Left lung (tissue), 4 donors: ENCODE measurements at regions not wholly inside any gene's neighbourhood (a gene's known extent, or its start where the extent isn't known, plus 50 kb on each side); places are given as distances from the start of the nearest gene placed in this dataset.

Experiments used
- ATAC-seq: fragments of 200-7000 bp; cut with Tn5 transposase; one replicate; pipeline ENCODE4 v1.9.1; 2020; ENCODE audit warnings: moderate library complexity
- DNase-seq, 4 donors: peaks; one replicate each; pipeline ENCODE4 v3.0.0-alpha.2; 2013 to 2020
- H3K27ac ChIP-seq, 2 donors: fragments of 200-600 bp; sonication (generic) in 1 of 2; one replicate each; pipeline versions ENCODE4 v1.5.0 to v1.8.0; 2020 to 2021
- H3K27me3 ChIP-seq, 2 donors: fragments of 200-600 bp; sonication (generic) in 1 of 2; one replicate each; pipeline versions ENCODE4 v1.5.0 to v1.8.0; 2020 to 2021
- H3K36me3 ChIP-seq, 2 donors: fragments of 200-600 bp; sonication (generic) in 1 of 2; one replicate each; pipeline versions ENCODE4 v1.5.0 to v1.8.0; 2020 to 2021
- H3K4me1 ChIP-seq, 2 donors: fragments of 200-600 bp; one replicate each; pipeline ENCODE4 v1.8.0; 2021
- H3K4me3 ChIP-seq, 2 donors: fragments of 200-600 bp; sonication (generic) in 1 of 2; one replicate each; pipeline versions ENCODE4 v1.5.0 to v1.8.0; 2020 to 2021; ENCODE audit warnings: mild to moderate bottlenecking in 1 of 2
- H3K9me3 ChIP-seq, 2 donors: fragments of 200-600 bp; sonication (generic) in 1 of 2; one replicate each; pipeline versions ENCODE4 v1.5.0 to v1.8.0; 2020 to 2021
- intact Hi-C, 2 donors: fragments of 100-400 bp; cut with DNase I; formaldehyde crosslinking; loops; one replicate each; pipeline versions ENCODE4 v1.11.2 to v1.14.2; 2022
- TF ChIP-seq, protein P1 (sequence below), 2 donors: fragments of 200-600 bp; sonication (generic) in 1 of 2; IDR thresholded peaks; one replicate each; pipeline versions ENCODE4 v1.5.0 to v1.8.0; 2021; ENCODE audit warnings: antibody characterized with exemption in 2 of 2
- donor health status: DM: no; HTN: yes; CAD: no.
- donor health status: DM: no; HTN: no; CAD: no.

DNA sequence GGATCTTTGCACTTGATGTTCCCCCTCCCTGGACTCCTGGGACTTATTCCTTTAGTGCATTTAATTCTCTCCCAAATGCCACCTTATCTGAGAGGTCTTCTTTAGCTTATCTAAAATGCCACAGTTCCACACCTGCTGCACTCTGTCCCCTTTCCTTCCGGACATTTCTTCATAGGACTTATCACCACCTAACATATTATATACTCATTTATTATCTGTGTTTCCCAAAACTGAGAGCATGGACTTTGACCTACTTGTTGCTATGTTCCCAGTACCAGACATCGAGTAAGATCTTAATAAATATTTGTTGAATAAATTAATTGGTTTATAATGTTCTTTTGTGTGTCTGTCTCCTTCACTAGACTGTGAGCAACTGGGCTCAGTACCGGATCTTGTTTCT is 585.3 kb downstream of the INSC start:
- ATAC-seq (no peak), DNase-seq (no peak)
- H3K36me3 ChIP-seq, result no peaks in the 10 kb centered on the region
- no peaks in the 10 kb centered on the region for H3K9me3 ChIP-seq
- no peak overlapping the region for H3K4me3 ChIP-seq
- no peaks in the 10 kb centered on the region for H3K4me1 ChIP-seq
- no peaks in the 10 kb centered on the region for H3K27me3 ChIP-seq
- no peak overlapping the region for H3K27ac ChIP-seq
- intact Hi-C loops, result no loop called here
- TF ChIP-seq, protein P1, sequence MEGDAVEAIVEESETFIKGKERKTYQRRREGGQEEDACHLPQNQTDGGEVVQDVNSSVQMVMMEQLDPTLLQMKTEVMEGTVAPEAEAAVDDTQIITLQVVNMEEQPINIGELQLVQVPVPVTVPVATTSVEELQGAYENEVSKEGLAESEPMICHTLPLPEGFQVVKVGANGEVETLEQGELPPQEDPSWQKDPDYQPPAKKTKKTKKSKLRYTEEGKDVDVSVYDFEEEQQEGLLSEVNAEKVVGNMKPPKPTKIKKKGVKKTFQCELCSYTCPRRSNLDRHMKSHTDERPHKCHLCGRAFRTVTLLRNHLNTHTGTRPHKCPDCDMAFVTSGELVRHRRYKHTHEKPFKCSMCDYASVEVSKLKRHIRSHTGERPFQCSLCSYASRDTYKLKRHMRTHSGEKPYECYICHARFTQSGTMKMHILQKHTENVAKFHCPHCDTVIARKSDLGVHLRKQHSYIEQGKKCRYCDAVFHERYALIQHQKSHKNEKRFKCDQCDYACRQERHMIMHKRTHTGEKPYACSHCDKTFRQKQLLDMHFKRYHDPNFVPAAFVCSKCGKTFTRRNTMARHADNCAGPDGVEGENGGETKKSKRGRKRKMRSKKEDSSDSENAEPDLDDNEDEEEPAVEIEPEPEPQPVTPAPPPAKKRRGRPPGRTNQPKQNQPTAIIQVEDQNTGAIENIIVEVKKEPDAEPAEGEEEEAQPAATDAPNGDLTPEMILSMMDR (IDR thresholded peaks at IDR 0.05), result no peak

DNA sequence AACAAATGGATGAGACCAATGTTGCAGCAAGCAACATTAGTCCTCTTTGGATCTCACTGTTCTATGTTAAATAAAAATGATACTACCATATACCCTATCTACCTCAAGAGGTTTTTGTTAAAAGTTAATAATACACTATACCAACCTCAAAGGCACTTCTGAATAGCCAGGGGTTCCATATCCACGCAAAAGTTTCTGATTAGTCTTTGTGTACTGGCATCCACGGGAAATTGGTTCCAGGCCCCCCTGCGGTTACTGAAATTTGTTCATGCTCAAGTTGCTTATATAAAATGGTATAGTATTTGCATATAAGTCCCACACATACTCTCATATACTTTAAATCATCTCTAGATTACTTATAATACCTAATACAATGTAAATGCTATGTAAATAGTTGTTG is 585.7 kb downstream of the INSC start:
- intact Hi-C loops, result no loop called here
- Histone ChIP-seq H3K36me3 (no peaks in the 10 kb centered on the region), H3K4me3 (no peak overlapping the region), H3K9me3 (no peaks in the 10 kb centered on the region), H3K4me1 (no peaks in the 10 kb centered on the region), H3K27me3 (no peaks in the 10 kb centered on the region), H3K27ac (no peak overlapping the region)
- ATAC-seq (no peak), DNase-seq (no peak)
- TF ChIP-seq, protein P1 (IDR thresholded peaks at IDR 0.05), result no peak

DNA sequence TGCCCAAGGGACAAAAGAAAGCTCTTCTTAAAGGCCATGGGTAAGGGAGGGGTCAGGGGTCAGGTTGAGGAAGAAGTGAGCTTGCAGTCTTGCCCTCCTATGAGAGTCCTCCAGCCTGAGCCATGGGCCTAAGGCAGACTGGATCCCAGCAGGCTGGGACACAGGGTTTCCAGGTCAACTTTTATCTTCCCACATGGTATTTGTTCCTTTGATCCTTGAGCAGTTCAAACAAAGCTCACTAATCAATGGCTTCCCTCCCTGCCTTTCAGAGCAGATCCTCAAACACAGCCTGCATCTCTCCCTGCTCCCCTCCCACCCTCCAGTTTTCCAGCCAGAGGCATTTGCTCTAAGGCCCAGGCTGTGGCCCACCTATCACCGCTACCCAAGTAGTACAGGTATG is 589.3 kb downstream of the INSC start:
- Histone ChIP-seq H3K36me3 (no peaks in the 10 kb centered on the region), H3K4me3 (no peak overlapping the region), H3K27ac (no peak overlapping the region), H3K4me1 (no peaks in the 10 kb centered on the region), H3K9me3 (peaks cover 0 to 2% of the 10 kb centered on the region in 2 donors), H3K27me3 (no peaks in the 10 kb centered on the region)
- DNase-seq, result no peak
- TF ChIP-seq, protein P1 (IDR thresholded peaks at IDR 0.05), result no peak
- no peak for ATAC-seq
- intact Hi-C loops, result no loop called here

DNA sequence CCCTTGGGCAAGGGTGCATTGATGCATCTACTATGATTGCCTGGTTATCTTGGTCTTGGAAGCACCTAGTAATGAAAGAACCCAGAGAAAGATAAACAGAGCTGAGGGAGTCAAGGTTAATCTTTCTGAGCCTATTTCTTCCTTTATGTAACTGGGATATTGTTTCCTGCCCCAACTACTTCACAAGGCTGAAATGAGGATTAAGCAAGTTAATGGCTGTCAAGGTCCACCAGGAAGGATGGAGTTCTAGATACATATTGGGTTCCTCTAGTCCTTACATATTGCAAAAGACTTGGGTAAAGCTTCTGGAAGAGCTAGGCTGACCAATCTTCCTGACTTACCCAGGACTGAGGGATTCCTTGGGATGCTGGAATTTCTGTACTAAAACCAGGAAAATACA is 589.8 kb downstream of the INSC start:
- no peak for ATAC-seq

DNA sequence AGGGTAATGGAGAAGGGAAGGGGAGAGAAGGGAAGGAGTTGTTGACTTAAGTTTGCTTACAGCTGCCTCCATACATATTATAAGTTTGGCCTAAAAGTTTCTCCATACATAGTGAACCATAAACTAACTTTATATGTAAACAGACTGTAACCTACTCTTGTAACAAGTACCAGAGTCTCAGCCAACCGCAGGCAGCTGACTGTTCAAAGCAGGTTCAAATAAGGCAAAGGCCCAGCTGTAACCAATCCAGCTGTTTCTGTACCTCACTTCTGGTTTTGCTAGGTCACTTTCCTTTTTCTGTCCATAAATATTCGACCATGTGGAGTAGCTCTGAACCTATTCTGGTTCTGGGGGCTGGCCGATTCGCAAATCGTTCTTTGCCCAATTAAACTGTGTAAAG is 591.2 kb downstream of the INSC start:
- H3K9me3 ChIP-seq, result peaks cover 0 to 2% of the 10 kb centered on the region in 2 donors
- H3K4me1 ChIP-seq, result no peaks in the 10 kb centered on the region
- H3K36me3 ChIP-seq, result no peaks in the 10 kb centered on the region
- no peak overlapping the region for H3K4me3 ChIP-seq
- ATAC-seq, result no peak
- TF ChIP-seq, protein P1 (IDR thresholded peaks at IDR 0.05), result no peak
- intact Hi-C loops, result no loop called here
- no peaks in the 10 kb centered on the region for H3K27me3 ChIP-seq
- H3K27ac ChIP-seq, result no peak overlapping the region
- no peak for DNase-seq

More for the DNA sequence above, 589.8 kb downstream of the INSC start:
- Histone ChIP-seq H3K36me3 (no peaks in the 10 kb centered on the region), H3K9me3 (peaks cover 0 to 2% of the 10 kb centered on the region in 2 donors), H3K4me3 (no peak overlapping the region), H3K4me1 (no peaks in the 10 kb centered on the region), H3K27ac (no peak overlapping the region), H3K27me3 (no peaks in the 10 kb centered on the region)
- no peak for DNase-seq
- TF ChIP-seq, protein P1 (IDR thresholded peaks at IDR 0.05), result no peak
- intact Hi-C loops, result no loop called here
